WTC11 (cell line): ENCODE measurements at regions not wholly inside any gene's neighbourhood (a gene's known extent, or its start where the extent isn't known, plus 50 kb on each side); places are given as distances from the start of the nearest gene placed in this dataset.

Experiments
- NFYB ChIP-seq: sonication (generic); formaldehyde crosslinking; conservative IDR thresholded peaks from 2 replicates; pipeline ENCODE4 v1.8.0; 2022; ENCODE audit warnings: low read depth, missing genetic modification reagents
- NR2C2 ChIP-seq: sonication (generic); formaldehyde crosslinking; IDR thresholded peaks from 2 replicates; pipeline ENCODE4 v1.8.0; 2022; ENCODE audit warnings: mild to moderate bottlenecking, missing genetic modification reagents
- TEAD1 ChIP-seq: sonication (generic); formaldehyde crosslinking; IDR thresholded peaks from 2 replicates; pipeline ENCODE4 v1.8.0; 2022; ENCODE audit warnings: mild to moderate bottlenecking, missing genetic modification reagents
- ZBTB43 ChIP-seq: sonication (generic); formaldehyde crosslinking; IDR thresholded peaks from 2 replicates; pipeline ENCODE4 v1.8.1; 2023; ENCODE audit warnings: mild to moderate bottlenecking, missing genetic modification reagents
- TF ChIP-seq, protein P1 (sequence below): fragments of 200-600 bp; IDR thresholded peaks from 2 replicates; pipeline ENCODE4 v1.8.0; 2022; ENCODE audit warnings: antibody characterized with exemption
- TF ChIP-seq, protein P2 (sequence below): sonication (generic); formaldehyde crosslinking; conservative IDR thresholded peaks from 2 replicates; pipeline ENCODE4 v1.8.1; 2023; ENCODE audit warnings: mild to moderate bottlenecking, low read depth, missing genetic modification reagents, moderate library complexity

DNA sequence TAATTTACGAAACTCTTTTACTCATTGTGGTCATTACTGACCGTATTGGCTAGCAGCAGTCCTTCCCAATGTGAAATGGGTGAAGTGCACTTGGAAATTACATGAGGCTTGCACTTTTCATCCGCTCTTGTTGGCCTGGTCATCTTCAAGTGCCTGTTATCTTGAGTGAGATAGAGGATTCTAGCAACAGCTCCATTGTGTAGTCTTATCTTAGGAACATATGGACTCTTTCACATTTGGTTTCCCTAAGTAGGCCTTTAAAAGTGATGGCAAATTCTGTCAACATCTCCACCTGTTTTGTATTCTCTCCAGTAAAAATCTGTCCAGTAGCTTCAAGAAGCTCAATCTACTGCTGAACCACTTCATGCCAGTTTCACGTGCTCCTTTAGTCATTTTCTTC, 114.8 kb upstream of the MARCKS start:
- TF ChIP-seq, protein P1, sequence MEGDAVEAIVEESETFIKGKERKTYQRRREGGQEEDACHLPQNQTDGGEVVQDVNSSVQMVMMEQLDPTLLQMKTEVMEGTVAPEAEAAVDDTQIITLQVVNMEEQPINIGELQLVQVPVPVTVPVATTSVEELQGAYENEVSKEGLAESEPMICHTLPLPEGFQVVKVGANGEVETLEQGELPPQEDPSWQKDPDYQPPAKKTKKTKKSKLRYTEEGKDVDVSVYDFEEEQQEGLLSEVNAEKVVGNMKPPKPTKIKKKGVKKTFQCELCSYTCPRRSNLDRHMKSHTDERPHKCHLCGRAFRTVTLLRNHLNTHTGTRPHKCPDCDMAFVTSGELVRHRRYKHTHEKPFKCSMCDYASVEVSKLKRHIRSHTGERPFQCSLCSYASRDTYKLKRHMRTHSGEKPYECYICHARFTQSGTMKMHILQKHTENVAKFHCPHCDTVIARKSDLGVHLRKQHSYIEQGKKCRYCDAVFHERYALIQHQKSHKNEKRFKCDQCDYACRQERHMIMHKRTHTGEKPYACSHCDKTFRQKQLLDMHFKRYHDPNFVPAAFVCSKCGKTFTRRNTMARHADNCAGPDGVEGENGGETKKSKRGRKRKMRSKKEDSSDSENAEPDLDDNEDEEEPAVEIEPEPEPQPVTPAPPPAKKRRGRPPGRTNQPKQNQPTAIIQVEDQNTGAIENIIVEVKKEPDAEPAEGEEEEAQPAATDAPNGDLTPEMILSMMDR: no peak
- TF ChIP-seq NR2C2 (CRISPR knock-in tag): no peak
- TF ChIP-seq ZBTB43 (CRISPR knock-in tag): no peak
- no peak for TF ChIP-seq TEAD1 (CRISPR knock-in tag)
- TF ChIP-seq NFYB: no peak
- TF ChIP-seq, protein P2, sequence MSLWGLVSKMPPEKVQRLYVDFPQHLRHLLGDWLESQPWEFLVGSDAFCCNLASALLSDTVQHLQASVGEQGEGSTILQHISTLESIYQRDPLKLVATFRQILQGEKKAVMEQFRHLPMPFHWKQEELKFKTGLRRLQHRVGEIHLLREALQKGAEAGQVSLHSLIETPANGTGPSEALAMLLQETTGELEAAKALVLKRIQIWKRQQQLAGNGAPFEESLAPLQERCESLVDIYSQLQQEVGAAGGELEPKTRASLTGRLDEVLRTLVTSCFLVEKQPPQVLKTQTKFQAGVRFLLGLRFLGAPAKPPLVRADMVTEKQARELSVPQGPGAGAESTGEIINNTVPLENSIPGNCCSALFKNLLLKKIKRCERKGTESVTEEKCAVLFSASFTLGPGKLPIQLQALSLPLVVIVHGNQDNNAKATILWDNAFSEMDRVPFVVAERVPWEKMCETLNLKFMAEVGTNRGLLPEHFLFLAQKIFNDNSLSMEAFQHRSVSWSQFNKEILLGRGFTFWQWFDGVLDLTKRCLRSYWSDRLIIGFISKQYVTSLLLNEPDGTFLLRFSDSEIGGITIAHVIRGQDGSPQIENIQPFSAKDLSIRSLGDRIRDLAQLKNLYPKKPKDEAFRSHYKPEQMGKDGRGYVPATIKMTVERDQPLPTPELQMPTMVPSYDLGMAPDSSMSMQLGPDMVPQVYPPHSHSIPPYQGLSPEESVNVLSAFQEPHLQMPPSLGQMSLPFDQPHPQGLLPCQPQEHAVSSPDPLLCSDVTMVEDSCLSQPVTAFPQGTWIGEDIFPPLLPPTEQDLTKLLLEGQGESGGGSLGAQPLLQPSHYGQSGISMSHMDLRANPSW: no peak
